ENCODE measurements at regions not wholly inside any gene's neighbourhood (a gene's known extent, or its start where the extent isn't known, plus 50 kb on each side); places are given as distances from the start of the nearest gene placed in this dataset.

- TF ChIP-seq CTCF (IDR thresholded peaks at IDR 0.05): no peak
- TF ChIP-seq POLR2AphosphoS5 (IDR thresholded peaks at IDR 0.05): no peak
- TF ChIP-seq POLR2A (IDR thresholded peaks at IDR 0.05): no peak
Measured at GRCh38 chr12:61915420-61915819, 344.8 kb upstream of the USP15 start.

All from sigmoid colon (tissue), 4 donors.